ENCODE measurements at regions not wholly inside any gene's neighbourhood (a gene's known extent, or its start where the extent isn't known, plus 50 kb on each side); places are given as distances from the start of the nearest gene placed in this dataset.

DNA sequence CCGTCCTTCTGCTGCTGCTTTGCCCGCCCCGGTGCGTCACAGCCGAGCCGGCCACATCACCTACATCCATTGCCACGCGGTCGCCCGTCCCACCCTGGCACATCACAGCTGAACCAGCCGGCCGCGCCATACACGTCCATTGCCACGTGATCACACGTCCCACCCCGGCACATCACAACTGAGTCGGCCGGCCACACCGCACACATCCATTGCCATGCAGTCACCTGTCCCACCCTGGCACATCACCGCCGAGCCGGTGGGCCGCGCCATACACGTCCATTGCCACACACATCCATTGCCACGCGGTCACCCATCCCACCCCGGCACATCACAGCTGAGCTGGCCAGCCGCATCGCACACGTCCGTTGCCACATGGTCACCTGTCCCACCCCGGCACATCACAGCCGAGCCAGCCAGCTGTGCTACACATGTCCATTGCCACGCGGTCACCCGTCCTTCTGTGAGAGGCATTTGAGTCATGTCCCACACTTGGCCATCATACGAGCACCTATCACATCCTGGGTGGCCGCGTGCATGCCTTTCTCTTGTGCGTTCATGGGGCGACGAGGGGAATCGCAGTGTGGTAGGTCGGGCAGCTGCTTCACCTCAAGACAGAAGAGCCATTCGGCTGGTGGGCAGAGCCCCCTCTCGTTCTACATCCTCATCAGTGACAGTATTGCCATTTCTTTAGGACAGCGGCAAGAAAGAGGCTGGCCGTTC is 58.6 kb downstream of the JAKMIP3 start:
- intact Hi-C loops (cut with micrococcal nuclease): no loop called here
- H3K27me3 ChIP-seq (ENCODE audit: low read depth): no peaks in the 10 kb centered on the region
- H3K9me3 ChIP-seq (replicated peaks): peaks cover 5% of the 10 kb centered on the region
- no peaks in the 10 kb centered on the region for H3K36me3 ChIP-seq
- H3K27ac ChIP-seq (replicated peaks): no peak overlapping the region
- TF ChIP-seq, protein P1, sequence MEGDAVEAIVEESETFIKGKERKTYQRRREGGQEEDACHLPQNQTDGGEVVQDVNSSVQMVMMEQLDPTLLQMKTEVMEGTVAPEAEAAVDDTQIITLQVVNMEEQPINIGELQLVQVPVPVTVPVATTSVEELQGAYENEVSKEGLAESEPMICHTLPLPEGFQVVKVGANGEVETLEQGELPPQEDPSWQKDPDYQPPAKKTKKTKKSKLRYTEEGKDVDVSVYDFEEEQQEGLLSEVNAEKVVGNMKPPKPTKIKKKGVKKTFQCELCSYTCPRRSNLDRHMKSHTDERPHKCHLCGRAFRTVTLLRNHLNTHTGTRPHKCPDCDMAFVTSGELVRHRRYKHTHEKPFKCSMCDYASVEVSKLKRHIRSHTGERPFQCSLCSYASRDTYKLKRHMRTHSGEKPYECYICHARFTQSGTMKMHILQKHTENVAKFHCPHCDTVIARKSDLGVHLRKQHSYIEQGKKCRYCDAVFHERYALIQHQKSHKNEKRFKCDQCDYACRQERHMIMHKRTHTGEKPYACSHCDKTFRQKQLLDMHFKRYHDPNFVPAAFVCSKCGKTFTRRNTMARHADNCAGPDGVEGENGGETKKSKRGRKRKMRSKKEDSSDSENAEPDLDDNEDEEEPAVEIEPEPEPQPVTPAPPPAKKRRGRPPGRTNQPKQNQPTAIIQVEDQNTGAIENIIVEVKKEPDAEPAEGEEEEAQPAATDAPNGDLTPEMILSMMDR (IDR thresholded peaks at IDR 0.05; ENCODE audit: borderline replicate concordance): no peak
- H3K4me3 ChIP-seq: no peak overlapping the region
- H3K4me1 ChIP-seq: no peaks in the 10 kb centered on the region
- no peak for DNase-seq

DNA sequence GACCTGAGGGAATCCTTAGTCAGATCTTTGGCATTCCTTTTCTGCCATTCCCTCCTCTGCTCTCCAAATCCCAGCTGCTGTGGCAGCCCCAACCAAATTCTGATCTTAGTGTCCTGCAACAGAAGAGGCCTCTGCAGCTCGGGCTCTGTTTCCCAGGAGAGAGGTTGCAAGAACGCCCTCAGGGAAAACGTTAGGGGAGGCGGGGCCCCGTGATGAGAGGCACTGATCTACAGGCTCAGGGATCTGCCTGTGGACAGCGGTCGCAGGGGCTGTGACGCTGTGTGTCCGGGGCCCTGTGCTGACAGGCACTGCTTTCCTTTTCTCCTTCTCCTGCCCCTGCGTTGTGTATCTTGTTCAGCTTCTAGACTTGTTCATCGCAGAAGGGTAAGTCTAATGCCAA is 57.3 kb upstream of the DPYSL4 start:
- Histone ChIP-seq H3K4me3 (no peak overlapping the region), H3K9me3 (replicated peaks) (peaks cover 5% of the 10 kb centered on the region), H3K36me3 (no peaks in the 10 kb centered on the region), H3K27me3 (ENCODE audit: low read depth) (peaks cover 13% of the 10 kb centered on the region), H3K27ac (replicated peaks) (no peak overlapping the region), H3K4me1 (no peaks in the 10 kb centered on the region)
- intact Hi-C loops (cut with micrococcal nuclease): no loop called here
- peak; percentile 4 for DNase-seq
- TF ChIP-seq, protein P1 (IDR thresholded peaks at IDR 0.05; ENCODE audit: borderline replicate concordance): no peak

DNA sequence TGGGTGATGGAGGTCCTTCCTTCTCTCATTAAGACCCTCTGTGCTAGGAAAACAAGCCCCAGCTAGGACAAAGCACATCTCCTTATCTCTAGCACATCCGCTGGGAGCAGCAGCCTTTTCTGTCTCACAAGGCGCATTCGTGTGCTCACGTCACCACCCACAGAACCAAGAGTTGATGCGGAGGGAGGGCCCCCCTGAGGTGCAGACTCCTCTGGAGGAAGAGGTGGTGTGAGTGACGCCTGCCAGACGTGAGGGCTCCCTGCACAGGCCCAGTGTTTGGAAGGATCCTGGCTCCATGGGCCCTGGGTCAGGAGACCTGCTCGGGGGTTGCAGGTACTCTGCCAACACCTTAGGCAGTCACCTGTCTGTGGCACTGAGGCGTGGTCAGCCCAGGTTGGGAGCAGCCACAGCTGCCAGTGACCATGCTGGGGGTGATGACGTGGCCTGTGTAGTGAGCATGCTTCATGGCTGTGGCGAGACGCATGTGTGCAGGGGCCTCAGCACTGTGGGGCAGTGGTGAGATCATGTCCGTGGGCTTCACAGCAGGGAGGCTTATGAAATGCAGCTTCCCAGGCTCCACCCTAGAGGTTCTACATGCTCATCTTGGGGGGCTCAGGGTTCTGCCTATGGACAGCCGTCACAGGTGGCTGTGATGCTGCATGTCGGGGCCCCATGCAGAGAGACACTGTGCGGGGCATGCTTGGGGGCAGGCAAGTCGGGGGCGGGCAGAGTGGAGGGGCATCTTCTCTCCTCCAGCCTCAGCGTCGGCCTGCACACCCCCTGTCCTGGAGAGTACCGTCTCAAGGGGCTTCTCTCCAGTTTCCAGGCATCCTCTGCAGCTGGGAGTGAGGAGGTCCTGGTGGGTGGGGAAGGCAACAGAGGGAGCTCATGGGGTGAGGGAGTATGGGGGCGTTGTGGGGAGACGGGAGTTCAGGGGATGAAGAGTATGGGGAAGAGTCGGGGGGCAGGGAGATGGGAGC is 56.2 kb upstream of the DPYSL4 start:
- Histone ChIP-seq H3K36me3 (no peaks in the 10 kb centered on the region), H3K27ac (replicated peaks) (no peak overlapping the region), H3K27me3 (ENCODE audit: low read depth) (peaks cover 13% of the 10 kb centered on the region), H3K9me3 (replicated peaks) (peaks cover 5% of the 10 kb centered on the region), H3K4me1 (no peaks in the 10 kb centered on the region), H3K4me3 (no peak overlapping the region)
- TF ChIP-seq, protein P1 (IDR thresholded peaks at IDR 0.05; ENCODE audit: borderline replicate concordance): no peak
- intact Hi-C loops (cut with micrococcal nuclease): no loop called here
- DNase-seq: peak; percentile 5

DNA sequence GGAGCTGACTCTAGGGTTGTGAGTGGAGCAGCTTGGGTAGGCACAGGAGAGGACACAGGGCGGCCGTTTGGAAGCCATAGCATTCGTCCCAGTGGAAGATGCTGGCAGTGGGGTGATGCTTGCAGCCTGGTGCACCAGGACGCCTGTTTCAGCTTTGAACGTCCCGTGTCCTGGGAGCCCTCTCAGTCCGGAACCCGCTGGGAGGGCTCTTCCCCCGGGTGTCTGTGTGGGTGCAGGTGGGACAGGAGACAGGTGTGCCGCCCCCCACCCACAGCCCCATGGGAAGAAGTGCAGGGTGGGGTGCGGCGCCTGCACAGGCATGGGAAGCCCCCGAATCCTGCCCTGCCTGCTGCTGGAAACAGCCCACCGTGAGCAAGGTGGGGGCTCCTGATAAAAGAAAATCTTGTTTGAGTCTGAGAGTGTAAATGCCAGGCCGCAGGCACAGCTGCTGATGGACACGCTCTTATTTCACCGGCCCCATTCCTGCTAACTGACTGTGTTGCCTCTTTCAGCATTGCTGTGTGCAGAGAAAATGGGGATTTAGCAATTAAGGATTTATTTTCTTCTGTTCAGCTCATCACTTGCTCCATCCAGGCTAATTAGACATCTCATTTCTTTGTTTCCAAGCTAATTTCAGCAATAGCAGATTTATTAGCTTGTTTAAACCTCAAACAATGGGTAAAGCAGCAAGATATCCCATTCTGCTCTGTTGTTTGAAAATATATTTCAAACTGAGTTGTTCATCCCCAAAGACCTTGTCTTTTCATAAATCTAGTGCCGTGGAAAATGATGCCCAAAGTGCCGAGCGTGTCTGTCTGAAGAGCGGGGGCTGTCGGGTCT is 54.9 kb upstream of the DPYSL4 start:
- Histone ChIP-seq H3K36me3 (no peaks in the 10 kb centered on the region), H3K27ac (replicated peaks) (no peak overlapping the region), H3K4me1 (no peaks in the 10 kb centered on the region), H3K9me3 (replicated peaks) (peaks cover 5% of the 10 kb centered on the region), H3K27me3 (ENCODE audit: low read depth) (peaks cover 13% of the 10 kb centered on the region), H3K4me3 (no peak overlapping the region)
- intact Hi-C loops (cut with micrococcal nuclease): no loop called here
- TF ChIP-seq, protein P1 (IDR thresholded peaks at IDR 0.05; ENCODE audit: borderline replicate concordance): no peak
- DNase-seq: peak; percentile 5

DNA sequence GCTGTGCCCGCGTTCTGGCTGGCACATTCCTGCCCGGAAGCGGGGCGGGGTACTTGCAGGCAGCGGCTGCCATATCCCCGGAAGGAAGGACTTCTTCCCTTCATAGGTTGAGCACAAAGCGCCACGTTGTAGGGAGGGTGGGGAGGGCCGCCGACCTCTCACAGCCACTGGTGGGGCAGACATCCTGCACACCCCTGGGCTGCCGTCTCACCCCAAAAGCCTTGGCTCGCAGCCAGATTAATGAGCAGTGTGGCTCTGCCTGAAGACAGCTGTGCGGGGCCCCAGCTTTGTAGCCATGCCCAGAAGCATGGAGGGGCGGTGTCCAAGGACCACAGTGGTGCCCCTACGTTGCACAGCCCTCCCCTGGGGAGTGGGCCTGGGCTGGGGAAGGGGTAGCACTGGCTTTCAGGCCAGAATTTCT is 54.3 kb upstream of the DPYSL4 start:
- Histone ChIP-seq H3K27ac (replicated peaks) (no peak overlapping the region), H3K9me3 (replicated peaks) (peaks cover 5% of the 10 kb centered on the region), H3K4me1 (no peaks in the 10 kb centered on the region), H3K36me3 (no peaks in the 10 kb centered on the region), H3K4me3 (no peak overlapping the region), H3K27me3 (ENCODE audit: low read depth) (peaks cover 13% of the 10 kb centered on the region)
- TF ChIP-seq, protein P1 (IDR thresholded peaks at IDR 0.05; ENCODE audit: borderline replicate concordance): no peak
- intact Hi-C loops (cut with micrococcal nuclease): no loop called here
- peak; percentile 8 for DNase-seq

All from left ventricle myocardium inferior (tissue), 1 donor.